ENCODE measurements at regions not wholly inside any gene's neighbourhood (a gene's known extent, or its start where the extent isn't known, plus 50 kb on each side); places are given as distances from the start of the nearest gene placed in this dataset.

DNA sequence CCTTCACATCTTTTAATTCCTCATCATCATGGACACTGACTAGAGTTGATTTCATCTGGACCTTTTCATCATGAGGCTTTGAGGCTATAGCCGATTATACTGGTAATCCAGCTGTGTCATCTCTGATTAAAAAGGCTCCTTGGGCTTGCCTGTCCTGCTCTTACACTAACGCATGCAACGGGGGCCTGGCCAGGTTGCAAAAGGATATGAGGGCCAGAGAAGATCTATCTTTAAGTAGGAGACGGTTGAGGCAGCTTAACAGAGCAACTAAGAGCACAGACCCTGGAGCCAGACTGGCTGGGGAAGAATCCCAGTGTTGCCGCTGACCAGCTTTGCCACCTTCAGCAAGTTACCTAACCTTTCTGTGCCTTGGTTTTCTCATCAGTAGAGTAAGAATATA is 211.5 kb downstream of the PTEN start:
- Mint-ChIP-seq H3K27ac (no peak overlapping the region), H3K27me3 (no peaks in the 10 kb centered on the region), H3K9me3 (peaks cover 10% of the 10 kb centered on the region), H3K36me3 (no peaks in the 10 kb centered on the region), H3K4me1 (ENCODE audit: unreplicated experiment) (peaks cover 32% of the 10 kb centered on the region), H3K4me3 (no peak overlapping the region)
- no peak for DNase-seq (ENCODE audit: extremely low spot score, unreplicated experiment)
- TF ChIP-seq, protein P1, sequence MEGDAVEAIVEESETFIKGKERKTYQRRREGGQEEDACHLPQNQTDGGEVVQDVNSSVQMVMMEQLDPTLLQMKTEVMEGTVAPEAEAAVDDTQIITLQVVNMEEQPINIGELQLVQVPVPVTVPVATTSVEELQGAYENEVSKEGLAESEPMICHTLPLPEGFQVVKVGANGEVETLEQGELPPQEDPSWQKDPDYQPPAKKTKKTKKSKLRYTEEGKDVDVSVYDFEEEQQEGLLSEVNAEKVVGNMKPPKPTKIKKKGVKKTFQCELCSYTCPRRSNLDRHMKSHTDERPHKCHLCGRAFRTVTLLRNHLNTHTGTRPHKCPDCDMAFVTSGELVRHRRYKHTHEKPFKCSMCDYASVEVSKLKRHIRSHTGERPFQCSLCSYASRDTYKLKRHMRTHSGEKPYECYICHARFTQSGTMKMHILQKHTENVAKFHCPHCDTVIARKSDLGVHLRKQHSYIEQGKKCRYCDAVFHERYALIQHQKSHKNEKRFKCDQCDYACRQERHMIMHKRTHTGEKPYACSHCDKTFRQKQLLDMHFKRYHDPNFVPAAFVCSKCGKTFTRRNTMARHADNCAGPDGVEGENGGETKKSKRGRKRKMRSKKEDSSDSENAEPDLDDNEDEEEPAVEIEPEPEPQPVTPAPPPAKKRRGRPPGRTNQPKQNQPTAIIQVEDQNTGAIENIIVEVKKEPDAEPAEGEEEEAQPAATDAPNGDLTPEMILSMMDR (conservative IDR thresholded peaks at IDR 0.05) = no peak

DNA sequence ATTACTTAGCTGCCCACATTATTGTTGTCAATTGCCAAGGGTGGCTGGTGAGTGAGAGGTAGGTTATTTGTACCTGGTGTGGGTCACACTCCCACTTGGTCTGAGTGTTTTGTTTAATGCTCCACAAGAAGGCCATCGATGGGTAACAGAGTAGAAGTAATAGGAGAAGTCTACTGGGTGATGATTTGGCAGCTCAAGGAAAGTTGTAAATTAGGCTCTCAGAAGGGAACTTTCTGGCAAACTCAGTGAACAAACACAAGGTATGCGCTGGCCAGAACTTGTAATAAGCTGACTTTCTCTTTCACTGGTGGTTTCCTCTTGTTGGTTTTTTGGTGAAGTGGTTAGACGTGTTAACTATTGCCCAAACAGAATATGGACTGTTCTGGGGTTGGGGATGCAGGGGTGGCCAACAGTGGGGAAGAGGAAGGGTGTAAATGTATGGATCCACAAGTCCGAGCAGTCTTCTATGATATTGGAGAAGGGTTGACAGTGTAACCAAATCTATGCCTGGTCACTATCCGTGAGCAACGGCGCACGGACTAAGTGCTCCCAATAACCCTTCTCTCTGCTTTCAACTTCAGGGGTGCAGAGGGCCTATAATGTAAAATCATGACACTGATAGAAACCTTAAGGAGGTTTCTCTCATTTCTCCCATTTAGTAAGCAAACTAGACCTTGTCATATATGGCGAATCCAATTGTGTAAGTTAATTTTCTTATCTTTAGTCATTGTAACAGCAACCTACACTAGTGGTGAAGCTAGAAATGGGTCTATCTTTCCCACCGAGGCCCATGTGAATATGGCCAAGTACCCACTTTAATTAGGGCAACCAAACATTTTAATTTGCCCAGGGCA is 212.8 kb downstream of the PTEN start:
- Mint-ChIP-seq H3K9me3 (peaks cover 5% of the 10 kb centered on the region), H3K27ac (no peak overlapping the region), H3K27me3 (no peaks in the 10 kb centered on the region), H3K36me3 (no peaks in the 10 kb centered on the region), H3K4me3 (no peak overlapping the region), H3K4me1 (ENCODE audit: unreplicated experiment) (peaks cover 33% of the 10 kb centered on the region)
- no peak for DNase-seq (ENCODE audit: extremely low spot score, unreplicated experiment)
- TF ChIP-seq, protein P1 (conservative IDR thresholded peaks at IDR 0.05) = no peak

DNA sequence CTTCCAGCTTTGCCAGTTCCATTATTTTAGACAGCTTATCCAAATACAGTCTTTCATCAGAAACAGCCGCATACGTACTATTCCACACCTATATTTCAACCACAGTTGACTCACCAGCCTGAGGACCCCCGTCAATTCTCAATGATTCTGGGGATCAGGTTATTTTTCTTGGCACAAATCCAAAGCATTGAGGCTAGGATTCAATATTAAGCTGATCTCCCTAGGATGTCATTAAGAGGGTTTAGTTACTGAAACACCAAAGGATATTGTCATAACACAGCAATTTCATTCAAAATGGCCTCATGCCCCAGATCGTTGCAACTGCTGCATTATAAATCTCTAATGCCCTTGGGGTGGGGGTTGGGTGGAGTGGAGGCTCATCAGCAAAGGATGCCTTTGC is 214.6 kb downstream of the PTEN start:
- no peak overlapping the region for H3K27ac Mint-ChIP-seq
- no peaks in the 10 kb centered on the region for H3K27me3 Mint-ChIP-seq
- peaks cover 41% of the 10 kb centered on the region for H3K4me1 Mint-ChIP-seq (ENCODE audit: unreplicated experiment)
- no peaks in the 10 kb centered on the region for H3K36me3 Mint-ChIP-seq
- no peak overlapping the region for H3K4me3 Mint-ChIP-seq
- H3K9me3 Mint-ChIP-seq = peaks cover 5% of the 10 kb centered on the region
- TF ChIP-seq, protein P1 (conservative IDR thresholded peaks at IDR 0.05) = no peak
- no peak for DNase-seq (ENCODE audit: extremely low spot score, unreplicated experiment)

DNA sequence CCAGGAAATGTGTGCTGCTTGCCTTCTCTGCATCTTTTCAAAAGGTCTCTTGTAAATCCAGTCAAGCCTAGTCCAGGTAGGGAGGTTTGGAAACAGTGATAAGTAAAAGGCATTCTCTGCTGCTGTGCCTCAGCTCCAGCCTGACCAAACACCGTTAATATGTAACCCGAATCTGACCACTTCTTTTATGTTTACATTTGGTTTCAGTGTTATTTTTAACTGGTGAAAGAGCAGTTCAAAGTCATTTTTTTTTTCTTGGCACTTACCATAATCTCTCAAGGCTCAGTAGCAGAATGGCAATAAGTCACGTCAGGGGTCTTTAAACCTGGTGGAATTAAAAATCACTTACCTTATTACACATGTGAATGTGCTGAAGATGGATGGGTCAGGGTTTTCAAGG is 216.8 kb downstream of the PTEN start:
- peak overlapping the region; percentile 19 for H3K27ac Mint-ChIP-seq
- TF ChIP-seq, protein P1 (conservative IDR thresholded peaks at IDR 0.05) = no peak
- H3K27me3 Mint-ChIP-seq = no peaks in the 10 kb centered on the region
- H3K36me3 Mint-ChIP-seq = no peaks in the 10 kb centered on the region
- peaks cover 5% of the 10 kb centered on the region for H3K9me3 Mint-ChIP-seq
- no peak for DNase-seq (ENCODE audit: extremely low spot score, unreplicated experiment)
- peaks cover 43% of the 10 kb centered on the region for H3K4me1 Mint-ChIP-seq (ENCODE audit: unreplicated experiment)
- H3K4me3 Mint-ChIP-seq = peak overlapping the region; percentile 12

DNA sequence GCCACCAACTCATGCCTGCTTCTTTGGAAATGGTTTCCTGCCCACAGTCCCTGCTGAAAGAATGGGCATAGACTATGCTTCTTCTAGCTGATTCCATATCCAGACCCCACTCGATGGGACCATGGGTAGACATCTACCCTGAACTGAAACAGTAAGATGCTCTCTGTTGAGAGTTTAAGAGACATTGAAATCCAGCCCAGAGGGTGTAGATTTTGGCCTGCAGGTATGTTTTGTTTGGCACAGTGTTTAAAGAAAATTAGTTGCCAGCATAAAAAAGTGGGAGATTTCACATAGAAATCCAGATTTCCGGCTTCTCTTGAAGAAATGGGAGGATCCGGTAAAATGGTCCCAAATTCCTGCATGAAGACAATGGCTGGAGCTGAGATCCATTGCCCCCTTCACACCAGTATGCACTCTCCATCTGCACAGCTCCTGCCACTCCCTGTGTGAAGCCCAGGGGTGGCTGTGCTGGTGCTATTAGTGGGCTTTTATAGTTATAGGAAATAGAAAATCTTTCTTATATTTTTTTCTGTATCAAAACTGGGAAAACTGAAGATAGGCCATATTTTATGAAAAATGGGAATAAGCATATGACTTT is 218.1 kb downstream of the PTEN start:
- no peak for DNase-seq (ENCODE audit: extremely low spot score, unreplicated experiment)
- Mint-ChIP-seq H3K36me3 (no peaks in the 10 kb centered on the region), H3K27me3 (no peaks in the 10 kb centered on the region), H3K4me3 (no peak overlapping the region), H3K9me3 (no peaks in the 10 kb centered on the region), H3K27ac (no peak overlapping the region), H3K4me1 (ENCODE audit: unreplicated experiment) (peaks cover 45% of the 10 kb centered on the region)
- TF ChIP-seq, protein P1 (conservative IDR thresholded peaks at IDR 0.05) = no peak

Measured in type B pancreatic cell (in vitro differentiated cells).